Fibroblast of pulmonary artery (primary cell): ENCODE measurements at regions not wholly inside any gene's neighbourhood (a gene's known extent, or its start where the extent isn't known, plus 50 kb on each side); places are given as distances from the start of the nearest gene placed in this dataset.

Experiments
- DNase-seq: peaks from one replicate; pipeline ENCODE4 v3.0.0-alpha.2; 2010; ENCODE audit warnings: low read depth
- H3K4me3 ChIP-seq: replicated peaks from 2 replicates; pipeline ENCODE4 v1.5.1; 2011; ENCODE audit warnings: low read depth, mild to moderate bottlenecking, control low read depth, low read length, moderate library complexity
- TF ChIP-seq, protein P1 (sequence below): IDR thresholded peaks from 2 replicates; pipeline ENCODE4 v1.5.1; 2011; ENCODE audit warnings: mild to moderate bottlenecking, control low read depth, low read length, inconsistent platforms; ENCODE audit errors: missing control alignments

DNA sequence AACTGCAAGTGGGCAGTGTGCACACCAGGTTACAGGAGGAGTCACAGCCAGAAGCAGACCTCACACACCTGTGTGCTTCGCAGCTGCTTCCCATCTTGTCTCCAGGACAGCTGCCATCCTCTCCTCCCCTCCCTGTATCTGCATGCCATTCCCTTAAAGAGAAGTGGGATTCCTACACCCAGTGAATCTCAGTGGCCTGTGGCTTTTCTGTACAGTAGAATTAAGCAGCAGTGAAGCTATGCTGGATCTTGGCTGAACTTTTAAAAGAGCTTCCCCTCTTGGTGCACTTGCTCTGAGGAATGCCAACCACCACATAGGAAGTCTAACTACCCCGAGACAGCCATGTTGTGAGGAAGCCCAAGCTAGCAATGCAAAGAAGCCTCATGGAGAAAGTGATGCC lies 236.5 kb upstream of the ZMIZ1 start:
- no peak for DNase-seq
- H3K4me3 ChIP-seq = no peak overlapping the region

DNA sequence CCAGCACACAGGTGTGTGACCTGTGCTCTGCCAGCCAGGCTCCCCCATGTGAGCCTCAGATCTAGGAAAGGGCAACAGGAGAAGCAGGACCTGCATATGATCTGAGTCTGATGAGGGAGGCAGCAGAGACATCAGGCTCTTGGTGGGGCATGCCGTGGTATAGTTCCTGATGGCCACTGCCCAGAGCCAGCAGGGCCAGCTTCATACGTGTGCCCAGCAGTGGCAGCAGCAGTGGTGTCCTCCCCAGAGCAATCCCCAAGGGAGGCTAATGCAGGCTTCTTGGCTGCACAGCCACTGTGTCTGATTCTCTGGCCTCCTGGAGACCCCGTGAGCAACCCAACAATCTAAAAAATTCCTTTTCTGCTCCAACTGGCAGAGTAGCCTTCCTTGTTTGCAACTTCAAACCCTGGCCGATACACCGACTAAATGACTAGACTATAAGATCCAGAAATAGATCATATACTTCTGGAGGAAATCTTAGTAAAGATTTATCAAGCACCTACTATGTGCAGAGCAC lies 230.6 kb upstream of the ZMIZ1 start:
- no peak for DNase-seq
- TF ChIP-seq, protein P1, sequence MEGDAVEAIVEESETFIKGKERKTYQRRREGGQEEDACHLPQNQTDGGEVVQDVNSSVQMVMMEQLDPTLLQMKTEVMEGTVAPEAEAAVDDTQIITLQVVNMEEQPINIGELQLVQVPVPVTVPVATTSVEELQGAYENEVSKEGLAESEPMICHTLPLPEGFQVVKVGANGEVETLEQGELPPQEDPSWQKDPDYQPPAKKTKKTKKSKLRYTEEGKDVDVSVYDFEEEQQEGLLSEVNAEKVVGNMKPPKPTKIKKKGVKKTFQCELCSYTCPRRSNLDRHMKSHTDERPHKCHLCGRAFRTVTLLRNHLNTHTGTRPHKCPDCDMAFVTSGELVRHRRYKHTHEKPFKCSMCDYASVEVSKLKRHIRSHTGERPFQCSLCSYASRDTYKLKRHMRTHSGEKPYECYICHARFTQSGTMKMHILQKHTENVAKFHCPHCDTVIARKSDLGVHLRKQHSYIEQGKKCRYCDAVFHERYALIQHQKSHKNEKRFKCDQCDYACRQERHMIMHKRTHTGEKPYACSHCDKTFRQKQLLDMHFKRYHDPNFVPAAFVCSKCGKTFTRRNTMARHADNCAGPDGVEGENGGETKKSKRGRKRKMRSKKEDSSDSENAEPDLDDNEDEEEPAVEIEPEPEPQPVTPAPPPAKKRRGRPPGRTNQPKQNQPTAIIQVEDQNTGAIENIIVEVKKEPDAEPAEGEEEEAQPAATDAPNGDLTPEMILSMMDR = no peak
- no peak overlapping the region for H3K4me3 ChIP-seq

More for the DNA sequence above, 236.5 kb upstream of the ZMIZ1 start:
- TF ChIP-seq, protein P1 = no peak

DNA sequence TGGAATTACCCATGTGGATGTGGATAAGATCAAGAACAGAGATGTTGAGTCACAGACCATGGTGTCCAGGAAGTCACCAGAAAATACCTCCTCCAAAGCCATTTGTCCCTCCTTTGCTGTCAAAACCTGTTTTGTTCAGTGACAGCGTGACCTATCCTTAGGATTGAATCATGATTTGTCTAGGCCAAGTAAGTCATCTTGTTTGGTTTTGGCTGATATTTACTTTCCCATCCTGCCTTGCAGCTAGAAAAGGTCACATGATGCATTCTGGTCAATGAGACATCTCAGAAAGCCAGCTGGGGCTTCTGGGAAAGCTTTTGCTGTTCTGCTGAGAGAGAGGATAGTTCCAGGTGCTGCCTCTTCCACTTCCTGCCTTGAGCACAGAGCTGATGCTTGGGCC lies 225.3 kb upstream of the ZMIZ1 start:
- DNase-seq = no peak
- no peak overlapping the region for H3K4me3 ChIP-seq
- TF ChIP-seq, protein P1 = no peak

GRCh38 chr10:78844960-78845607 lies 223.7 kb upstream of the ZMIZ1 start:
- H3K4me3 ChIP-seq = no peak overlapping the region
- TF ChIP-seq, protein P1 = no peak
- no peak for DNase-seq

GRCh38 chr10:78846071-78846470 lies 222.7 kb upstream of the ZMIZ1 start:
- no peak for DNase-seq
- no peak overlapping the region for H3K4me3 ChIP-seq
- TF ChIP-seq, protein P1 = no peak

DNA sequence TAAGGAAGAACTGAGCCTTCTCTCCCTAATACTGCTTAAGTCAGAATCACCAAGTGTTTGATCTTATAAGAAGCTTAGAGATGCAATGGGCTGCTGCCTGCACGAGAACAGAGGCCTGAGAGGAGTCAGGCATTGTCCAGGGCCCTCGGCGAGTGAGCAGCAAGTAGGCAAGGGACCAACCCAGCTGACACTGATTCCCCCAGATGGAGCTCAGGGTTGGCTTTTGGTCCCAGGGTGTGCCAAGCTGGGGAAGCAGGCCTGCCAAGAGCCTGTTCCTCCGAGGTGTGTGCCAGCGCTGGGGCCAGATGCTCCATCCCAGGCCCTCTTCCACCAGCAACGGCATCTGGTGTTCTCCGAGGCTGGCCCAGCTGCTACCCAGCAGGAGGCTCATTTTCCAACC lies 222.0 kb upstream of the ZMIZ1 start:
- no peak for DNase-seq
- TF ChIP-seq, protein P1 = no peak
- H3K4me3 ChIP-seq = no peak overlapping the region

DNA sequence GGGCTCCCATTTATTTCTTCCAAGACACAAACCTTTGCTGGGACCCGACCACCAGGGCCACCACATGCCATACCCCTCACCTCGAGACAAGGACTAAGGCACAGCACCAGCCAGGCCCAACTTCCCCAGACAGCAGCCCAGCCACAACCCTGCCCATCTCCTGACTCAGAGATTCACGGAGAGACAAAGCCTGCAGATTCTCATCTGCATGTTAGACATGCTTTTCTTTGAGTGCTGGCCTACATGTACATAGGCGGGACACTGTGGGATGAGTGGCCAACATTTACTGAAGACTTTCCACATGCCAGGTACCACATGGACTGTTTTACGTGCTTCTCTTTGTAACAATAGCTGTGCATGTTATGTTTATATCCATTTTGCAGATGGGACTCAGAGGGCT lies 221.3 kb upstream of the ZMIZ1 start:
- TF ChIP-seq, protein P1 = no peak
- H3K4me3 ChIP-seq = no peak overlapping the region
- DNase-seq = no peak
